COLO668 (cell line): ENCODE measurements at regions not wholly inside any gene's neighbourhood (a gene's known extent, or its start where the extent isn't known, plus 50 kb on each side); places are given as distances from the start of the nearest gene placed in this dataset.
"Not testable (repeated sequence)": the region's sequence is repeated elsewhere in the genome, so short reads cannot be mapped to it uniquely, and the experiment has no call there.

ENCODE experiments used
- DNase-seq: peaks from one replicate; lab custom pipeline; 2025; ENCODE audit not compliant: unreplicated experiment; lab: John Stamatoyannopoulos, UW

DNA sequence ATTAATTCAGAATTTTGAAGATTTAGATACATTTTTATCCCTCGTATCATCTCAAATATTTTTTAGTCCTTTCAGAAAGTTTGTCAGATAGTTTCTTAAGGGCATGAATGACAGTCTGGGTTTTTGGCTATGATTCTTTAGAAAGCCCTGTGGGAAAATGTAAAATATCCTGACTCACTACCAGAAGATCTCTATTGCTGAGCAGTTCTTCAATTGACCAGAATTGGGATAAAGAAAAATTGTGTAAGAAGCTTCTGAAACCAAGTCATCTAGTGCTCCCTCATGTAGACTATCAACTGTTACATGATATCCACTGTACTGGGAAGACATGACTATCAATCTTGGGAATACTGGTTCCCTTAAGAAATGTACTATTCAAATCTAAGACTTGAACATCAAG lies 608.3 kb upstream of the CHRM3 start:
- DNase-seq = no peak

GRCh38 chr1:238777551-238777950 lies 608.8 kb upstream of the CHRM3 start:
- DNase-seq = no peak

DNA sequence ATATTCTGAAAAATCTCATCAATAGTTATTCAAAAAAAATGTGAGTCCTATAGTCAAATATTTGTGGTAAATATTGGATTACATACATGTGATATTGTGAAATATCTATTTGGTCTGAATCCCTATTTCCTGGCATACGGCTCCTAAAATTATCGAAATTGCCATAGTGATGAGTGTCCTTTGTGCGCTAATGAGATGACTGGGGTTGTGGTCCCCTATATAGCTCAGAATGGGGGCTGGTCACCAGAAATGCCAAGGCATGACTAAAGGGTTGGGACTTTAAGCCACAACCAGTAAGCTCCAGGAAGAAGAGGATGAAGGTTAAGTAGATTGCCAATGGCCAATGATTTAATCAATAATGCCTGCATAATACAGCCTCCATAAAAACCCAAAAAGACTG lies 610.2 kb upstream of the CHRM3 start:
- no peak for DNase-seq

- DNase-seq = no peak
Measured at GRCh38 chr1:238772322-238772721, 614.0 kb upstream of the CHRM3 start.

DNA sequence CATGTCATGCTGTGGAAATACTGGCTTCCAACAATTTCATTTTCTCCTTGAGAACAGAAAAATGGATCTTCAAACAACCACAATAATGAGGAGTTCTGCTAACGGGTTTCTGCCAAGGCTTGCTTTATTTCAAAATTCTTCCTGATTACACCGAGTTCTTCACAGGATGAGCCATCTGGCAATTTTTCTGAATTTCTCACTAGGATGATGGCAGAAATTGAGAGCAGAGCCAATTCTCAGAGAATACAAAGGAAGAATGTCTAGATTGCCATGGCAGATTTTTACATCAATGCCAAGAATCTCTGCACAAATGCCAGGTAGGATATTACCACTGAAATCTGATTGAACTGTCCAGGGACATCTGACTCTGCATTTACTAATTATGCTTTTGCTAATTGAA lies 619.0 kb upstream of the CHRM3 start:
- no peak for DNase-seq

- DNase-seq = no peak
Measured at GRCh38 chr1:238764779-238765178, 621.6 kb upstream of the CHRM3 start.

DNA sequence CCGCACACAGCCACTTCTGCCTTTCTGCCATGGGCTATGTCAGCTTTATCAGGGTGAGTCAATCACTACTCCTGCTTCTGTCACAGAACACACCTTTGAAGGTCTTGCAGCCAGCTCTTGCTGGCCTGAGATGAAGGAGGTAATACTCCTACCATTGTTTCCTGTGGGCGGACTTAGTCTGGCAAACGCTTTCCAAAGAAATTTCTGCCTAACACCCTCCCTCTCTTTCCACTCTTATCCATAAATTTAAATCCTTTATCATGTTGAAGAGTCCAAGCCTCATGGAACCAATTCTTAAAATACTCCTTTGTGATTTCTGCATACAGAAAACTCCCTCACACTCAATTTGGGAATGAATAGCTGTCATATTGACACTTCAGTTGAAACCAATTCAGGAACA lies 633.1 kb upstream of the CHRM3 start:
- DNase-seq = no peak

- no peak for DNase-seq
Measured at GRCh38 chr1:238752327-238752726, 634.0 kb upstream of the CHRM3 start.

DNA sequence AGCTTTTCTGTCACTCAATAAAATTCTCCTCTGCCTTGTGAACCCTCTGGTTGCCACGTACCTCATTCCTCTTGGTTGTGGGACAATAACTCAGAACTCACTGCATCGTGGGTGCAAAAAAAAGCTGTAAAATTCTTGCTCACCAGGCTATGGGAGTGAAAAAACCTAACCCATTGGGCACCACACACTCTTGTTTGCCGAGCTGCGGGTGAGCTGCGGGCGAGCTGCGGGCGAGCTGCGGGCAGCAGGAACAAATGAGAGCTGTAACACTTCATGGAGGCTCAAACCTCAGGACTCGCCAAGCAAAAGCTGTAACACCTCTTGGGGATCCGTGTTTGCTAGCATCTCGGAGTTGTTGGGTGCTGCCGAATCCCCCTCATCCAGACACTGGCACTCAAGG lies 641.3 kb upstream of the CHRM3 start:
- DNase-seq = no peak

GRCh38 chr1:238738892-238739291 lies 647.5 kb upstream of the CHRM3 start:
- DNase-seq = no peak

GRCh38 chr1:238727670-238728069 lies 658.7 kb upstream of the CHRM3 start:
- no peak for DNase-seq

GRCh38 chr1:238722812-238723211 lies 663.6 kb upstream of the CHRM3 start:
- no peak for DNase-seq

DNA sequence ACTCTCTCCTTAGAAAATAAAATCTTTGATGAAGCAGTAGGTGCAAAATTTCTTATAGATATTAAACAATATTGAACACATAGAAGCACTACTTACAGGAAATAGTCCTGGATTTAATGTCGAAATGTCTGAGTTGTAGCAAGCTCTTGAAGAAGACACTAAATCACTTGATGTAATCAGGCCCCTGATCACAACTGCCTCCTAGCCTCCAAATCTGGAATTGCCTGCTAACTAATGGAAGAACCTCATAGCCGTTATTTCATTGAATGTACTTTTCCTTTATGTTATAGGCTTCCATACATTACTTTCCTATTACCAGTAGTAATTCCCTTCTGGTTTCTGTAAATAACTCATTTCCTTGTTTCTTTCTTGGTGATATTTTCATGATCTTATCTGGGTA lies 675.7 kb upstream of the CHRM3 start:
- DNase-seq = no peak

DNA sequence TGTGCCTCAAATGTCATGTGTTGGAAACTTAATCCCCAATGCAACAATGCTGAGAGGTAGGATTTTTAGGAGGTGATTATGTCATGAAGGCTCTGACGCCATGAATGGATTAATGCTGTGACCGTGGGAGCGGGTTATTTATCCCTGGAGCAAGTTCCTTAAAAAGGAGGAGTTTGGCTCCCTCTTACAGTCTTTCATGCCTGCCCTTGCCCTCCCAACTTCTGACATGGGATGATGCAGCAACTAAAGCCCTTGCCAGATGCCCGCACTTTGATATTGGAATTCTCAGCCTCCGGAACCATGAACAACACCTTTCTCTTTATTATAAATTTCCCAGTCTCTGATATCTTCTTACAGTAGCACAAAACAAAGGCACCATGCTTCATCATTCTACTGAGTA lies 685.3 kb upstream of the CHRM3 start:
- DNase-seq = no peak

GRCh38 chr1:238690415-238690814 lies 696.0 kb upstream of the CHRM3 start:
- no peak for DNase-seq

DNA sequence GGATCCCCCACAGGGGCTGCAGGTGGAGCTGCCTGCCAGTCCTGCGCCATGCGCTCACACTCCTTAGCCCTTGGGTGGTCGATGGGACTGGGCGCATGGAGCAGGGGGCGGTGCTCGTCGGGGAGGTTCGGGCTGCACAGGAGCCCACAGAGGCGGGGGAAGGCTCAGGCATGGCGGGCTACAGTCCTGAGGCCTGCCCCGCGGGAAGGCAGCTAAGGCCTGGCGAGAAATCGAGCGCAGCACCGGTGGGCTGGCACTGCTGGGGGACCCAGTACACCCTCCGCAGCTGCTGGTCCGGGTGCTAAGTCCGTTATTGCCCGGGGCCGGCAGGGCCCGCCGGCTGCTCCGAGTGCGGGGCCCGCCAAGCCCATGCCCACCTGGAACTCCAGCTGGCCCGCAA lies 701.8 kb upstream of the CHRM3 start:
- not testable (repeated sequence) for DNase-seq

- no peak for DNase-seq
Measured at GRCh38 chr1:238681451-238681850, 704.9 kb upstream of the CHRM3 start.

DNA sequence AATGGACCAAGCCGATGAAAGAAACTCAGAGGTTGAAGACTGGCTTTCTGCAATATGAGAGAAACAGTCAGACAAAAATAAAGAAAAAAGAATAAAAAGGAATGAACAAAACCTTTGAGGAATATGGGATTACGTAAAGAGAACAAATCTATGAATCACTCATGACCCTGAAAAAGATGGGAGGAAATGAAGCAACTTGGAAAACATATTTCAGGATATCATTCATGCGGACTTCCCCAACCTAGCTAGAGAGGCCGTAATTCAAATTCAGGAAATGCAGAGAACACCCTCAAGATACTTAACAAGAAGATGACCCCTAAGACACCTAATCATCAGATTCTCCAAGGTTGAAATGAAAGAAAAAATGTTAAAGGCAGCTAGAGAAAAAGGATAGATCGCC lies 705.3 kb upstream of the CHRM3 start:
- DNase-seq = no peak

DNA sequence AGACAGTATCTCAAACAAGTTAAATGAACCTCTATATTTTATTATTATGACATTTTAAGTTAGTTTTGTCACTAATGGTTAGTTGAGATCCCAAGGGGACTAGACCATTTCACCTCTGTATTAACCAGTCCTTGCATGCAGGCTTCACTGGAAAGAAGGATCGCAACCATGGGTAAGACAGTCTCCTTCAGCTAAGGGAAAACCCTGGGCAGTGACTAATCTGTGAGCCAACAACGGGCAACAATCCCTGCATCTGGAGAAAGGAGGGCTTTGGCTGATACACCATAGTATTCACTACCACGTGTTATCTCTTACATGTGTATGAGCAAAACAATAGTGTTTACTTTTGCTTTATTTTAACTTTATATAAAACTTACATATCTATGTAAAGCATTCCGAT lies 708.8 kb upstream of the CHRM3 start:
- no peak for DNase-seq

- no peak for DNase-seq
Measured at GRCh38 chr1:238675221-238675620, 711.1 kb upstream of the CHRM3 start.

DNA sequence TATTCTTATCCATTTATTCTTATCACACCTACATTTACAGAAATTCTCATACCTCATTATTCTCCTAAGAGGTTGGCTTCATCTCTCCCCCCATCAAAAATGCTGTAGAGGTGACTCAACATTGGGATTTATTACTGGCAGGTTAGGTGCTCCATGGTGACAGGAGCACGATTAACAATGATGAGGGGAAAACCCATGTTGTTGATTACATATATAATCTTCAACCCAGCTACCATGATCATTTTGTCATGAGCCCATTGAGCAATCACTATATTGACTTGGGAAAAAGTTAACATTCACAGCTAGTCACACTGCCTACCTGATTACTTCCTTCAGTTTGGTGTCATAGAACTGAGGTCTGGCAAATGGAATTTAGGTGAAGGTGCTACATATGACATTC lies 712.1 kb upstream of the CHRM3 start:
- DNase-seq = no peak

DNA sequence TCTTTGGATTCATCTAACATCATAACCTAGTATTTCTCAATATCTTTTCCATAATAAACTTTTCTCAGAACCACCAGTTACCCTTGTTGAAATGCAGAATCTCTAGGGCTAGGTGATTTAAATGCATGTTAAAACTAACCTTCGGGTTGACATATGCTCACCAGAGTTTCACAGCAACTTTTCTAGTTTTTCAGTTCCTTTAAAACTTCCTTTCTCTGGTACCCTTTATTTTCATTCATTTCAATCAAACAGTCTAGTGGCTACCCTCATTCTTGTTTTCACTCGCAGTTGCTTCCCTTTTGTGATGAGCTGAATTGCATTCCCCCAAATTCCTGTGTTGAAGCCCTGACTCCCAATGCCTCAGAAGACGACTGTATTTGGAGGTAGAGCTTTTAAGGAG lies 712.8 kb upstream of the CHRM3 start:
- no peak for DNase-seq

- DNase-seq = no peak
Measured at GRCh38 chr1:238672806-238673205, 713.6 kb upstream of the CHRM3 start.

GRCh38 chr1:238672262-238672661 lies 714.1 kb upstream of the CHRM3 start:
- DNase-seq = no peak
